GM19099 (cell line): ENCODE measurements at regions not wholly inside any gene's neighbourhood (a gene's known extent, or its start where the extent isn't known, plus 50 kb on each side); places are given as distances from the start of the nearest gene placed in this dataset.

Source experiments
- POLR2A ChIP-seq: IDR thresholded peaks from 3 replicates; pipeline ENCODE4 v1.6.1; 2011; ENCODE audit warnings: low read depth; ENCODE audit not compliant: insufficient read length; ENCODE audit errors: extremely low read depth

GRCh38 chr7:25615003-25615402 lies 386.7 kb upstream of the NPVF start:
- no peak for TF ChIP-seq POLR2A

GRCh38 chr7:25615593-25615992 lies 387.3 kb upstream of the NPVF start:
- no peak for TF ChIP-seq POLR2A

GRCh38 chr7:25617214-25617613 lies 388.9 kb upstream of the NPVF start:
- no peak for TF ChIP-seq POLR2A

- TF ChIP-seq POLR2A, result no peak
These were observed 389.4 kb upstream of the NPVF start for GRCh38 chr7:25617673-25618072.

GRCh38 chr7:25619381-25619780 lies 391.1 kb upstream of the NPVF start:
- TF ChIP-seq POLR2A, result no peak

GRCh38 chr7:25619963-25620799 lies 391.9 kb upstream of the NPVF start:
- no peak for TF ChIP-seq POLR2A

GRCh38 chr7:25621993-25622392 lies 393.7 kb upstream of the NPVF start:
- TF ChIP-seq POLR2A, result no peak

- TF ChIP-seq POLR2A, result no peak
These were observed 394.4 kb upstream of the NPVF start for GRCh38 chr7:25622695-25623094.

GRCh38 chr7:25624051-25624450 lies 395.8 kb upstream of the NPVF start:
- no peak for TF ChIP-seq POLR2A

GRCh38 chr7:25624833-25625232 lies 396.5 kb upstream of the NPVF start:
- TF ChIP-seq POLR2A, result no peak

GRCh38 chr7:25625306-25625992 lies 397.2 kb upstream of the NPVF start:
- no peak for TF ChIP-seq POLR2A

GRCh38 chr7:25626451-25627131 lies 398.3 kb upstream of the NPVF start:
- no peak for TF ChIP-seq POLR2A

- no peak for TF ChIP-seq POLR2A
These were observed 400.2 kb upstream of the NPVF start for GRCh38 chr7:25628446-25628845.

- no peak for TF ChIP-seq POLR2A
These were observed 404.3 kb upstream of the NPVF start for GRCh38 chr7:25632616-25633015.

GRCh38 chr7:25633426-25634036 lies 405.2 kb upstream of the NPVF start:
- no peak for TF ChIP-seq POLR2A
